GM23248 (cell line): ENCODE measurements at regions not wholly inside any gene's neighbourhood (a gene's known extent, or its start where the extent isn't known, plus 50 kb on each side); places are given as distances from the start of the nearest gene placed in this dataset.

Source experiments
- EZH2 ChIP-seq: fragments of 200-600 bp; sonication (generic); IDR thresholded peaks from 2 replicates; pipeline ENCODE4 v1.6.1; 2018; ENCODE audit warnings: antibody characterized with exemption, mild to moderate bottlenecking; ENCODE audit not compliant: insufficient read depth, poor library complexity, severe bottlenecking
- EZH2phosphoT487 ChIP-seq: fragments of 200-600 bp; sonication (generic); IDR thresholded peaks from 2 replicates; pipeline ENCODE4 v1.6.1; 2018; ENCODE audit warnings: antibody characterized with exemption, moderate library complexity, mild to moderate bottlenecking, low read depth; ENCODE audit not compliant: insufficient read depth

DNA sequence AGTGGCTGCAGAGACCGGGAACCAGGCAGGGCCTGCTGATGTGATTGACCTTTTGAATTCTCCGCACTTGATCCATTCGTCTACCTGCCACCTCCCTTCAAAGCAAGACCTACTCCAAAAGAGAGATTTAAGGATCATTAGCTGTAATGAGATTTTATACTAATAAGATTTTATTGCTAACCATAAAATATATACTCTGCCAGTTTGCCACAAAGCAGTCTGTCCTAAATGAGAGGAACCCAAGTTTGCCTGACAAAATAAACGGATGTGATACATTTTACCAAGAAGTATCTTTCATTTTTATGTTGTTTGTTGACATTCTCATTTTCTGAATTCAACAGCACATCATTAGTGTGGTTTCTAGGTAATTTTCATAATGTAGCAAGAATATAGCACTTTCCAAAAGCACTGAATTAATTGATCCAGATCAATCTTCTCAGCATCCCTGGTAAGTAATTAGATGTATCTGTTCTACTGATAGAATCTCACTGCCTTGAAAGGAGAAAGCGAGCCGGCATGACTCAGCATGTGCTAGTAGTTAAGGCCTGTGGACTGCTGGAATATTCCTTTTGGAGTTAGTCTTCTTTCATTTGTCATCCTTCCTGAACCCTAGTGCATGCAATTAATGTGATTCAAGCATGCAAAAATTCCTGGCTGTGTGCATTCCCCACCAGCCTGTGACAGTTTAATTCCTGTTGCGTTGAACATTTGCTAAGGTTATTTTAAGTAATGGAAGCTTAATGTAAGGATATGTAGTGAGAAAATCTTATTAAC lies 128.5 kb downstream of the ARL6IP6 start:
- TF ChIP-seq EZH2 (no peak), EZH2phosphoT487 (no peak)
